Common myeloid progenitor, CD34-positive (primary cell): ENCODE measurements at regions not wholly inside any gene's neighbourhood (a gene's known extent, or its start where the extent isn't known, plus 50 kb on each side); places are given as distances from the start of the nearest gene placed in this dataset.

Experiments
- CTCF ChIA-PET: fragments of 350-600 bp; sonication (Branson Sonifier 250); formaldehyde crosslinking; loops from one replicate; lab custom pipeline; 2021; ENCODE audit warnings: antibody characterized with exemption; lab: Charles Lee
- POLR2A ChIA-PET: fragments of 350-600 bp; sonication (Branson Sonifier 250); formaldehyde crosslinking; loops from one replicate; lab custom pipeline; 2021; ENCODE audit warnings: antibody characterized with exemption; lab: Charles Lee
- DNase-seq, 3 donors: peaks; one replicate each; pipeline versions ENCODE4 v3.0.0 to v3.0.0-alpha.2; 2013
- H3K27ac ChIP-seq, 2 experiments: 1 replicate in 1 of 2; 2 replicates in 1 of 2; pipeline ENCODE4 v1.7.0; 2013; ENCODE audit warnings: inconsistent platforms in 2 of 2, low read length in 2 of 2, mild to moderate bottlenecking in 2 of 2, low read depth in 1 of 2, moderate library complexity in 1 of 2; ENCODE audit not compliant: severe bottlenecking in 2 of 2, insufficient read depth in 1 of 2, poor library complexity in 1 of 2
- H3K27me3 ChIP-seq, 5 experiments: replicated peaks in 2 of 5; 1 replicate in 3 of 5; 2 replicates in 2 of 5; pipeline versions ENCODE4 v1.6.1 to v1.7.0; 2013; ENCODE audit warnings: low read length in 4 of 5, mild to moderate bottlenecking in 2 of 5, moderate library complexity in 2 of 5, inconsistent platforms in 1 of 5; ENCODE audit not compliant: insufficient read depth in 5 of 5, control insufficient read depth in 4 of 5
- H3K36me3 ChIP-seq, 4 experiments: 1 replicate in 2 of 4; 2 replicates in 2 of 4; pipeline versions ENCODE4 v1.6.1 to v1.7.0; 2013; ENCODE audit warnings: low read length in 3 of 4, control low read depth in 1 of 4, mild to moderate bottlenecking in 1 of 4; ENCODE audit not compliant: control insufficient read depth in 4 of 4, insufficient read depth in 4 of 4
- H3K4me1 ChIP-seq, 4 experiments: 1 replicate in 3 of 4; 2 replicates in 1 of 4; pipeline versions ENCODE4 v1.6.1 to v1.7.1; 2013; ENCODE audit warnings: low read length in 3 of 4, mild to moderate bottlenecking in 3 of 4, control low read depth in 1 of 4, inconsistent platforms in 1 of 4, moderate library complexity in 1 of 4; ENCODE audit not compliant: control insufficient read depth in 4 of 4, insufficient read depth in 4 of 4; ENCODE audit errors: control extremely low read depth in 1 of 4
- H3K4me3 ChIP-seq, 7 experiments: 1 replicate in 4 of 7; 2 replicates in 3 of 7; pipeline versions ENCODE4 v1.5.1 to v1.7.0; 2013; ENCODE audit warnings: mild to moderate bottlenecking in 7 of 7, low read length in 6 of 7, moderate library complexity in 6 of 7, inconsistent platforms in 2 of 7, low read depth in 2 of 7, control low read depth in 1 of 7; ENCODE audit not compliant: insufficient read depth in 4 of 7, control insufficient read depth in 1 of 7; ENCODE audit errors: extremely low read depth in 1 of 7
- H3K9me3 ChIP-seq, 5 experiments: 1 replicate in 4 of 5; 2 replicates in 1 of 5; pipeline versions ENCODE4 v1.6.1 to v1.7.1; 2013; ENCODE audit warnings: low read length in 4 of 5, mild to moderate bottlenecking in 2 of 5, inconsistent platforms in 1 of 5, low read depth in 1 of 5, moderate library complexity in 1 of 5; ENCODE audit not compliant: control insufficient read depth in 4 of 5, insufficient read depth in 2 of 5; ENCODE audit errors: control extremely low read depth in 1 of 5
- WGBS: methylation state at CpG from one replicate; pipeline ENCODE4 v1.1.5; 2013; ENCODE audit not compliant: insufficient coverage; 5-methylcytosine and 5-hydroxymethylcytosine counted together

- H3K27ac ChIP-seq, result no peak overlapping the region
- peaks cover 0 to 2% (median 0%) of the 10 kb centered on the region in 4 experiments for H3K4me1 ChIP-seq
- ChIA-PET POLR2A (no interaction called here), CTCF (no interaction called here)
- no peaks in the 10 kb centered on the region for H3K27me3 ChIP-seq
- no peak for DNase-seq
- WGBS, result no CpG with 5 or more reads among the region's 3 CpGs
- no peaks in the 10 kb centered on the region for H3K9me3 ChIP-seq
- H3K4me3 ChIP-seq, result no peak overlapping the region
- no peaks in the 10 kb centered on the region for H3K36me3 ChIP-seq
Observed at GRCh38 chr2:7280790-7281189, 363.6 kb downstream of the RNF144A start.

- whole genome bisulfite sequencing, result 43% methylated on average over 3 of the region's 9 CpGs
- Histone ChIP-seq H3K4me3 (no peak overlapping the region), H3K36me3 (no peaks in the 10 kb centered on the region), H3K27me3 (no peaks in the 10 kb centered on the region), H3K4me1 (peaks cover 0 to 2% (median 0%) of the 10 kb centered on the region in 4 experiments), H3K9me3 (no peaks in the 10 kb centered on the region), H3K27ac (no peak overlapping the region)
- DNase-seq, result no peak
- ChIA-PET POLR2A (no interaction called here), CTCF (no interaction called here)
Observed at GRCh38 chr2:7281231-7282201, 364.3 kb downstream of the RNF144A start.

GRCh38 chr2:7286120-7286519, 368.9 kb downstream of the RNF144A start:
- Histone ChIP-seq H3K4me3 (no peak overlapping the region), H3K27ac (no peak overlapping the region), H3K9me3 (no peaks in the 10 kb centered on the region), H3K36me3 (no peaks in the 10 kb centered on the region), H3K4me1 (peaks cover 0 to 2% (median 0%) of the 10 kb centered on the region in 4 experiments), H3K27me3 (no peaks in the 10 kb centered on the region)
- CTCF ChIA-PET, result no interaction called here
- no peak for DNase-seq
- WGBS, result 97% methylated on average over 9 of the region's 9 CpGs
- POLR2A ChIA-PET, result no interaction called here

- POLR2A ChIA-PET, result no interaction called here
- no peaks in the 10 kb centered on the region for H3K9me3 ChIP-seq
Observed at GRCh38 chr2:7288484-7288883, 371.3 kb downstream of the RNF144A start.

GRCh38 chr2:7289697-7290096, 372.5 kb downstream of the RNF144A start:
- Histone ChIP-seq H3K27me3 (no peaks in the 10 kb centered on the region), H3K9me3 (no peaks in the 10 kb centered on the region), H3K27ac (no peak overlapping the region), H3K4me3 (no peak overlapping the region), H3K36me3 (no peaks in the 10 kb centered on the region), H3K4me1 (no peaks in the 10 kb centered on the region)
- 100% methylated on average over 2 of the region's 7 CpGs for WGBS
- DNase-seq, result no peak
- ChIA-PET CTCF (no interaction called here), POLR2A (no interaction called here)

More at GRCh38 chr2:7288484-7288883, 371.3 kb downstream of the RNF144A start:
- Histone ChIP-seq H3K4me1 (no peaks in the 10 kb centered on the region), H3K4me3 (no peak overlapping the region), H3K27ac (no peak overlapping the region), H3K36me3 (no peaks in the 10 kb centered on the region), H3K27me3 (no peaks in the 10 kb centered on the region)
- CTCF ChIA-PET, result no interaction called here
- 98% methylated on average over 4 of the region's 4 CpGs for WGBS
- DNase-seq, result no peak

- CTCF ChIA-PET, result no interaction called here
- WGBS, result 100% methylated on average over 5 of the region's 7 CpGs
- no peaks in the 10 kb centered on the region for H3K9me3 ChIP-seq
- POLR2A ChIA-PET, result interaction anchor here (0.6 kb wide), 1 partner anchor 661 kb away, joined by 3 read pairs; no protein-coding TSS in a partner anchor
- H3K4me1 ChIP-seq, result no peaks in the 10 kb centered on the region
- no peak overlapping the region for H3K4me3 ChIP-seq
- no peaks in the 10 kb centered on the region for H3K36me3 ChIP-seq
- no peak for DNase-seq
- no peaks in the 10 kb centered on the region for H3K27me3 ChIP-seq
- H3K27ac ChIP-seq, result no peak overlapping the region
Observed at GRCh38 chr2:7292154-7292691, 375.0 kb downstream of the RNF144A start.

- no peak overlapping the region for H3K4me3 ChIP-seq
- WGBS, result 100% methylated on average over 4 of the region's 6 CpGs
- ChIA-PET CTCF (no interaction called here), POLR2A (no interaction called here)
- H3K36me3 ChIP-seq, result no peaks in the 10 kb centered on the region
- no peaks in the 10 kb centered on the region for H3K4me1 ChIP-seq
- H3K27ac ChIP-seq, result no peak overlapping the region
- no peak for DNase-seq
- no peaks in the 10 kb centered on the region for H3K9me3 ChIP-seq
- H3K27me3 ChIP-seq, result no peaks in the 10 kb centered on the region
Observed at GRCh38 chr2:7309582-7309981, 392.4 kb downstream of the RNF144A start.
